ENCODE measurements at regions not wholly inside any gene's neighbourhood (a gene's known extent, or its start where the extent isn't known, plus 50 kb on each side); places are given as distances from the start of the nearest gene placed in this dataset.

DNA sequence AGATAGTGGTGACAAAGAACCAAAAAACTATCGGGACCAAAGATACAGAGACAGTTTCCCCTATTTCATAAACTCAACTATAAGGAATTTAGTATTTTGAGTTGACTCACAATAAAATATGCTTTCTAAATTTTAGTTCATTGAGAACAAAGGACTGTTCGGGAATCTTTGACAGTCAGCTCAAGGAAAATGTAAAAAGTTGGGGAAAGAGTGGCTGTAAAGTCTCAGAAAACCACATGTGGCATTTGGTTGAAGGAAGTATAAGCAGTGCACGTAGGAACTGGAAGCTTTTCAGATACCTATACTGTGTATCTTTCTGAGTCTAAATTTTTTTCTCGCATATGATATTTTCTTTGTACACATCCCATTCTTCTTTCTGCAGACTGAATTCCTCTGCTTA is 688.9 kb downstream of the KCNA4 start:
- Histone ChIP-seq H3K9me2 (replicated peaks; ENCODE audit: insufficient read depth, low read length) (no peaks in the 10 kb centered on the region), H3K9me3 (ENCODE audit: insufficient read depth, low read length) (no peaks in the 10 kb centered on the region), H3F3A (ENCODE audit: insufficient read depth) (no peaks in the 10 kb centered on the region), H3K4me3 (ENCODE audit: insufficient read depth, low read length, poor library complexity, severe bottlenecking) (no peak overlapping the region), H3K36me3 (ENCODE audit: low read length) (no peaks in the 10 kb centered on the region), H3K4me2 (ENCODE audit: low read depth, low read length, poor library complexity, severe bottlenecking) (no peak overlapping the region), H3K9ac (ENCODE audit: low read length) (no peak overlapping the region), H2AFZ (ENCODE audit: low read depth, low read length, severe bottlenecking) (no peak overlapping the region), H3K79me2 (ENCODE audit: insufficient read depth, low read length) (no peaks in the 10 kb centered on the region), H4K20me1 (ENCODE audit: low read depth, low read length) (no peaks in the 10 kb centered on the region), H3K27me3 (ENCODE audit: low read length) (no peaks in the 10 kb centered on the region), H3K27ac (ENCODE audit: low read depth, low read length) (no peak overlapping the region)
- TF ChIP-seq EZH2phosphoT487 (conservative IDR thresholded peaks at IDR 0.05; ENCODE audit: low read length): no peak
- TF ChIP-seq, protein P1, sequence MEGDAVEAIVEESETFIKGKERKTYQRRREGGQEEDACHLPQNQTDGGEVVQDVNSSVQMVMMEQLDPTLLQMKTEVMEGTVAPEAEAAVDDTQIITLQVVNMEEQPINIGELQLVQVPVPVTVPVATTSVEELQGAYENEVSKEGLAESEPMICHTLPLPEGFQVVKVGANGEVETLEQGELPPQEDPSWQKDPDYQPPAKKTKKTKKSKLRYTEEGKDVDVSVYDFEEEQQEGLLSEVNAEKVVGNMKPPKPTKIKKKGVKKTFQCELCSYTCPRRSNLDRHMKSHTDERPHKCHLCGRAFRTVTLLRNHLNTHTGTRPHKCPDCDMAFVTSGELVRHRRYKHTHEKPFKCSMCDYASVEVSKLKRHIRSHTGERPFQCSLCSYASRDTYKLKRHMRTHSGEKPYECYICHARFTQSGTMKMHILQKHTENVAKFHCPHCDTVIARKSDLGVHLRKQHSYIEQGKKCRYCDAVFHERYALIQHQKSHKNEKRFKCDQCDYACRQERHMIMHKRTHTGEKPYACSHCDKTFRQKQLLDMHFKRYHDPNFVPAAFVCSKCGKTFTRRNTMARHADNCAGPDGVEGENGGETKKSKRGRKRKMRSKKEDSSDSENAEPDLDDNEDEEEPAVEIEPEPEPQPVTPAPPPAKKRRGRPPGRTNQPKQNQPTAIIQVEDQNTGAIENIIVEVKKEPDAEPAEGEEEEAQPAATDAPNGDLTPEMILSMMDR (IDR thresholded peaks at IDR 0.05; ENCODE audit: insufficient read depth, low read length, poor library complexity, severe bottlenecking): no peak

DNA sequence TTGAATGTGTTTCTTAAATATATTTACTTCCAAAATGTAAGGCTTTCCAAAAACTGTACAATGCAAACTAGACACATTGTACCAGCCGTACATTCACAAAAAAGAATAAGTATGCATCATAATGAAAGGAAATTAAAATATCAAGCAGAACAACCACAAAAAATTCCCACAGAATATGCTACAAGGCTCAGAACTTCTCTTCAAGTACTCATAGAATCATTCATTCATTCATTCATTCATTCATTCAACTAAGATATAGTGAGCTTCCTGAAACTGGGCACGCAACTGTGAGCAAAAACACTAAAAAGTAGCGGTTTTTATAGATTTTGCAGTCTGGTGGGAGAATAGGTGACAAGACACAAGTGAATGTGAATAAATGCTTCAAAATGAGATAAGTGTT is 690.1 kb downstream of the KCNA4 start:
- H3K4me3 ChIP-seq (ENCODE audit: insufficient read depth, low read length, poor library complexity, severe bottlenecking): no peak overlapping the region
- no peaks in the 10 kb centered on the region for H3K79me2 ChIP-seq (ENCODE audit: insufficient read depth, low read length)
- no peaks in the 10 kb centered on the region for H3K36me3 ChIP-seq (ENCODE audit: low read length)
- H3K9me2 ChIP-seq (replicated peaks; ENCODE audit: insufficient read depth, low read length): no peaks in the 10 kb centered on the region
- H3K9me3 ChIP-seq (ENCODE audit: insufficient read depth, low read length): no peaks in the 10 kb centered on the region
- no peak overlapping the region for H3K9ac ChIP-seq (ENCODE audit: low read length)
- H2AFZ ChIP-seq (ENCODE audit: low read depth, low read length, severe bottlenecking): no peak overlapping the region
- H3K27me3 ChIP-seq (ENCODE audit: low read length): no peaks in the 10 kb centered on the region
- no peak overlapping the region for H3K27ac ChIP-seq (ENCODE audit: low read depth, low read length)
- TF ChIP-seq, protein P1 (IDR thresholded peaks at IDR 0.05; ENCODE audit: insufficient read depth, low read length, poor library complexity, severe bottlenecking): no peak
- TF ChIP-seq EZH2phosphoT487 (conservative IDR thresholded peaks at IDR 0.05; ENCODE audit: low read length): no peak
- H3K4me2 ChIP-seq (ENCODE audit: low read depth, low read length, poor library complexity, severe bottlenecking): no peak overlapping the region
- no peaks in the 10 kb centered on the region for H3F3A ChIP-seq (ENCODE audit: insufficient read depth)
- no peaks in the 10 kb centered on the region for H4K20me1 ChIP-seq (ENCODE audit: low read depth, low read length)

DNA sequence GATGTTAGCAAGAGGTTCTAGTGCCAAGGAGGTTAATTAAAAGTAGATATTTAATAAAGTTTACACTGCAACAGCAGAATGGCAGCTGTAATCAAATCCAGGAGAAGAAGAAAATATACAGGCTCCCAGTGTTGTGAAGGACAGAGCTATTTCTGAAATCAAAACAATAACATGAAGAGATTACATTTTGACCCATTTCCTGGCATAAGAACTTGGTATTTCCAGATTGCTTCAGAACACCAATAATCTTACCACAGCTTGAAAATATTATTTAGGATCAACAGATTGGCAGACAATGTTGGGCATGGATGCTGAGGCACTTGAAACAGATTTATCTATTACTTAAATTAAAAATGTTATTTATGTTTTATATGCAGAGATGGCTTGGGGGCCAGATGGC is 692.5 kb downstream of the KCNA4 start:
- no peak overlapping the region for H2AFZ ChIP-seq (ENCODE audit: low read depth, low read length, severe bottlenecking)
- H3K9ac ChIP-seq (ENCODE audit: low read length): no peak overlapping the region

More for the DNA sequence above, 692.5 kb downstream of the KCNA4 start:
- Histone ChIP-seq H3K9me2 (replicated peaks; ENCODE audit: insufficient read depth, low read length) (no peaks in the 10 kb centered on the region), H3K9me3 (ENCODE audit: insufficient read depth, low read length) (no peaks in the 10 kb centered on the region), H3K79me2 (ENCODE audit: insufficient read depth, low read length) (no peaks in the 10 kb centered on the region), H3K27ac (ENCODE audit: low read depth, low read length) (no peak overlapping the region), H3F3A (ENCODE audit: insufficient read depth) (no peaks in the 10 kb centered on the region), H4K20me1 (ENCODE audit: low read depth, low read length) (no peaks in the 10 kb centered on the region), H3K4me2 (ENCODE audit: low read depth, low read length, poor library complexity, severe bottlenecking) (no peak overlapping the region), H3K27me3 (ENCODE audit: low read length) (no peaks in the 10 kb centered on the region), H3K36me3 (ENCODE audit: low read length) (no peaks in the 10 kb centered on the region), H3K4me3 (ENCODE audit: insufficient read depth, low read length, poor library complexity, severe bottlenecking) (no peak overlapping the region)
- TF ChIP-seq EZH2phosphoT487 (conservative IDR thresholded peaks at IDR 0.05; ENCODE audit: low read length): no peak
- TF ChIP-seq, protein P1 (IDR thresholded peaks at IDR 0.05; ENCODE audit: insufficient read depth, low read length, poor library complexity, severe bottlenecking): no peak

Measured in SU-DHL-6 (cell line).